ENCODE measurements at regions not wholly inside any gene's neighbourhood (a gene's known extent, or its start where the extent isn't known, plus 50 kb on each side); places are given as distances from the start of the nearest gene placed in this dataset.

- intact Hi-C loops (cut with DNase I; ENCODE audit: low total_unique reads): no loop called here
- WGBS, 5 donors: 54 to 67% (median 59%) methylated on average over 1 of the region's 1 CpG
- TF ChIP-seq POLR2A (IDR thresholded peaks at IDR 0.05) (no peak), CTCF (IDR thresholded peaks at IDR 0.05 in 8 of 11, conservative IDR thresholded peaks at IDR 0.05 in 3 of 11) (no peak), POLR2AphosphoS5 (IDR thresholded peaks at IDR 0.05) (peak in 1 of 3 donors; percentile 54)
- Histone ChIP-seq H3K4me3 (no peak overlapping the region), H3K27me3 (replicated peaks in 1 of 7) (no peaks in the 10 kb centered on the region), H3K9me3 (peaks cover 0 to 10% (median 0%) of the 10 kb centered on the region in 8 donors), H3K4me1 (no peaks in the 10 kb centered on the region), H3K36me3 (no peaks in the 10 kb centered on the region), H3K27ac (no peak overlapping the region)
- no peak for DNase-seq
These were observed 276.8 kb upstream of the CHST9 start for GRCh38 chr18:27461957-27462356.

GRCh38 chr18:27449104-27449503 is 264.0 kb upstream of the CHST9 start:
- no peak for DNase-seq
- Histone ChIP-seq H3K27me3 (replicated peaks in 1 of 7) (no peaks in the 10 kb centered on the region), H3K4me3 (no peak overlapping the region), H3K4me1 (peaks cover 0 to 8% (median 2%) of the 10 kb centered on the region in 6 donors), H3K9me3 (peaks cover 0 to 26% (median 13%) of the 10 kb centered on the region in 8 donors), H3K27ac (no peak overlapping the region), H3K36me3 (no peaks in the 10 kb centered on the region)
- intact Hi-C loops (cut with DNase I; ENCODE audit: low total_unique reads): no loop called here
- 44 to 64% (median 54%) methylated on average over 7 of the region's 7 CpGs for WGBS, 5 donors
- TF ChIP-seq POLR2AphosphoS5 (IDR thresholded peaks at IDR 0.05): no peak
- TF ChIP-seq POLR2A (IDR thresholded peaks at IDR 0.05): no peak
- no peak for TF ChIP-seq CTCF (IDR thresholded peaks at IDR 0.05 in 8 of 11, conservative IDR thresholded peaks at IDR 0.05 in 3 of 11)

GRCh38 chr18:27447930-27448329 is 262.8 kb upstream of the CHST9 start:
- Histone ChIP-seq H3K27me3 (replicated peaks in 1 of 7) (no peaks in the 10 kb centered on the region), H3K36me3 (no peaks in the 10 kb centered on the region), H3K27ac (peak overlapping the region in 5 of 8 donors; percentile 27 to 72 (median 59)), H3K9me3 (peaks cover 0 to 20% (median 13%) of the 10 kb centered on the region in 8 donors), H3K4me3 (peak overlapping the region in 1 of 8 donors; percentile 19), H3K4me1 (peaks cover 0 to 8% (median 2%) of the 10 kb centered on the region in 6 donors)
- intact Hi-C loops (cut with DNase I; ENCODE audit: low total_unique reads): no loop called here
- no peak for TF ChIP-seq CTCF (IDR thresholded peaks at IDR 0.05 in 8 of 11, conservative IDR thresholded peaks at IDR 0.05 in 3 of 11)
- no peak for TF ChIP-seq POLR2A (IDR thresholded peaks at IDR 0.05)
- TF ChIP-seq POLR2AphosphoS5 (IDR thresholded peaks at IDR 0.05): no peak
- no peak for DNase-seq
- WGBS, 5 donors: 25 to 50% (median 41%) methylated on average over 2 of the region's 2 CpGs

GRCh38 chr18:27447451-27447881 is 262.4 kb upstream of the CHST9 start:
- H3K4me3 ChIP-seq: peak overlapping the region in 1 of 8 donors; percentile 19
- peak overlapping the region in 5 of 8 donors; percentile 27 to 72 (median 59) for H3K27ac ChIP-seq
- H3K27me3 ChIP-seq (replicated peaks in 1 of 7): no peaks in the 10 kb centered on the region
- WGBS, 5 donors: 40 to 81% (median 59%) methylated on average over 5 of the region's 5 CpGs
- peaks cover 0 to 8% (median 2%) of the 10 kb centered on the region in 6 donors for H3K4me1 ChIP-seq
- H3K9me3 ChIP-seq: peaks cover 0 to 17% (median 13%) of the 10 kb centered on the region in 8 donors
- DNase-seq: no peak
- TF ChIP-seq POLR2AphosphoS5 (IDR thresholded peaks at IDR 0.05) (no peak), POLR2A (IDR thresholded peaks at IDR 0.05) (no peak), CTCF (IDR thresholded peaks at IDR 0.05 in 8 of 11, conservative IDR thresholded peaks at IDR 0.05 in 3 of 11) (no peak)
- no peaks in the 10 kb centered on the region for H3K36me3 ChIP-seq
- intact Hi-C loops (cut with DNase I; ENCODE audit: low total_unique reads): no loop called here

Data from spleen (tissue), 11 donors.